ENCODE measurements at regions not wholly inside any gene's neighbourhood (a gene's known extent, or its start where the extent isn't known, plus 50 kb on each side); places are given as distances from the start of the nearest gene placed in this dataset.

GRCh38 chr5:33362915-33363314 lies 77.8 kb upstream of the TARS1 start:
- no peaks in the 10 kb centered on the region for H3K4me1 ChIP-seq (ENCODE audit: insufficient read depth, low read length)
- no peak overlapping the region for H3K27ac ChIP-seq (ENCODE audit: extremely low read length, insufficient read depth, low read length)
- CTCF ChIA-PET (ENCODE audit: low intra/inter-chr PET ratio, low total read pairs): no interaction called here
- POLR2A ChIA-PET: no interaction called here
- H3K4me3 ChIP-seq (replicated peaks in 1 of 3; ENCODE audit: insufficient read depth in 1 of 3, low read depth in 2 of 3, low read length in 3 of 3): no peak overlapping the region
- no peak for DNase-seq (ENCODE audit: low spot score)
- H2AFZ ChIP-seq (ENCODE audit: low read length): no peak overlapping the region
- no TSS peak for BruUV-seq (replicated peaks)
- no peak overlapping the region for H3K4me2 ChIP-seq (ENCODE audit: low read depth, low read length)
- H3K9ac ChIP-seq (ENCODE audit: insufficient read depth, low read depth, low read length): no peak overlapping the region
- no peaks in the 10 kb centered on the region for H4K20me1 ChIP-seq (ENCODE audit: insufficient read depth, low read length)
- no peaks in the 10 kb centered on the region for H3K79me2 ChIP-seq (ENCODE audit: insufficient read depth, low read length)
- ATAC-seq: no peak
- TF ChIP-seq ONECUT2 (CRISPR knock-in tag; IDR thresholded peaks at IDR 0.05) (no peak), ZNF670 (CRISPR knock-in tag; IDR thresholded peaks at IDR 0.05; ENCODE audit: borderline replicate concordance) (no peak), ZNF878 (CRISPR knock-in tag; IDR thresholded peaks at IDR 0.05) (no peak), TBP (CRISPR knock-in tag; IDR thresholded peaks at IDR 0.05) (no peak), RORA (CRISPR knock-in tag; IDR thresholded peaks at IDR 0.05) (no peak), ARID2 (CRISPR knock-in tag; IDR thresholded peaks at IDR 0.05; ENCODE audit: borderline replicate concordance) (no peak), ZFP36 (IDR thresholded peaks at IDR 0.05; ENCODE audit: borderline replicate concordance, low read depth, low read length, partially characterized antibody) (no peak), NCOR1 (IDR thresholded peaks at IDR 0.05; ENCODE audit: borderline replicate concordance, low read length) (no peak), ZFY (CRISPR knock-in tag; IDR thresholded peaks at IDR 0.05) (no peak), RELA (CRISPR knock-in tag; IDR thresholded peaks at IDR 0.05) (no peak), FOXJ3 (CRISPR knock-in tag; IDR thresholded peaks at IDR 0.05; ENCODE audit: borderline replicate concordance) (no peak), GRHL1 (CRISPR knock-in tag; conservative IDR thresholded peaks at IDR 0.05) (no peak), ZNF329 (CRISPR knock-in tag; IDR thresholded peaks at IDR 0.05; ENCODE audit: low read depth) (no peak), ZNF598 (CRISPR knock-in tag; IDR thresholded peaks at IDR 0.05; ENCODE audit: borderline replicate concordance) (no peak)
- no peaks in the 10 kb centered on the region for H3K36me3 ChIP-seq (replicated peaks in 1 of 2; ENCODE audit: control insufficient read depth in 1 of 2, insufficient read depth in 2 of 2, low read length in 2 of 2)
- intact Hi-C loops (cut with micrococcal nuclease; ENCODE audit: unreplicated experiment): no loop called here
- no peaks in the 10 kb centered on the region for H3K9me3 ChIP-seq (ENCODE audit: low read length)
- no peaks in the 10 kb centered on the region for H3K27me3 ChIP-seq (ENCODE audit: control insufficient read depth in 1 of 2, insufficient read depth in 2 of 2, low read length in 2 of 2)
- no peak for FAIRE-seq
- WGBS (ENCODE audit: low lambda C conversion rate): 17% methylated on average over 4 of the region's 4 CpGs
- in situ Hi-C loops (cut with HindIII; ENCODE audit: extremely low pct_ligation_motif_present, low pct_unique_long_range_greater_than_20kb): no loop called here
